ENCODE measurements at regions not wholly inside any gene's neighbourhood (a gene's known extent, or its start where the extent isn't known, plus 50 kb on each side); places are given as distances from the start of the nearest gene placed in this dataset.

DNA sequence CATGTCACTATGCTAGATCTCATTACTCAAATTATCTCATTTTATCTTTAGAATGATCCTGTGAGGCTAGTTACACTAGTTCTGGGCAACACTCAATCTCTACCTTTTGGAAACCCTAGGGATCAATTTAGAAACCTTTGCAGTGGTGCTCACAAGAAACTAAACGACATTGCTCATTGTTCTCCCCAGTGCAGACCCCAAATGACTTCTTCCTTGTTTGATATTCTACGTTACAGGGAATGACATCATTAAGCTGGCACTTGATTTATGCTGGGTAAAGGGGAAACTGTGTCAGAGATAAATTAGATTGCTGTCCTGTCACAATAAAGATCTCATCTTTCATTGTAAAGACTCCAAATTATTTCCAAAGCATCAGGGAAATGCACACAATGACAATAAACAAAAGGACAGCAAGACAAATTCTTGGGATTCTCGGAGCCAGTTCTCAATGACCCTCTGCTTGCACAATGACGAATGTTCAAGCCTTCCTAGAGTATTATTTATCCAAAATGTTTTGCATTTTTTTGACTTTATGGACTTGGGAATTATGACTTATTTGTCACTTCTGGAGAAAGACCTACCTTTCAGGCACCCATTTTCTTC lies 1121.8 kb upstream of the TENM4 start:
- Histone ChIP-seq H3K79me2 (ENCODE audit: insufficient read depth, low read length) (no peaks in the 10 kb centered on the region), H3K9me3 (ENCODE audit: low read length) (no peaks in the 10 kb centered on the region), H3K4me3 (ENCODE audit: low read depth, low read length, poor library complexity, severe bottlenecking) (no peak overlapping the region), H3K9ac (ENCODE audit: low read length) (no peak overlapping the region), H3K4me2 (ENCODE audit: low read length) (no peak overlapping the region), H3K9me2 (ENCODE audit: low read depth, low read length) (no peaks in the 10 kb centered on the region), H3K4me1 (ENCODE audit: insufficient read depth, low read length, severe bottlenecking) (no peaks in the 10 kb centered on the region), H3K36me3 (ENCODE audit: insufficient read depth, low read length) (no peaks in the 10 kb centered on the region), H2AFZ (ENCODE audit: low read length) (no peak overlapping the region), H3K27ac (ENCODE audit: low read depth, low read length, poor library complexity, severe bottlenecking) (no peak overlapping the region), H4K20me1 (ENCODE audit: insufficient read depth, low read length) (no peaks in the 10 kb centered on the region), H3K27me3 (ENCODE audit: insufficient read depth, low read length) (no peaks in the 10 kb centered on the region), H3F3A (ENCODE audit: insufficient read depth, low read length) (no peaks in the 10 kb centered on the region)
- TF ChIP-seq, protein P1, sequence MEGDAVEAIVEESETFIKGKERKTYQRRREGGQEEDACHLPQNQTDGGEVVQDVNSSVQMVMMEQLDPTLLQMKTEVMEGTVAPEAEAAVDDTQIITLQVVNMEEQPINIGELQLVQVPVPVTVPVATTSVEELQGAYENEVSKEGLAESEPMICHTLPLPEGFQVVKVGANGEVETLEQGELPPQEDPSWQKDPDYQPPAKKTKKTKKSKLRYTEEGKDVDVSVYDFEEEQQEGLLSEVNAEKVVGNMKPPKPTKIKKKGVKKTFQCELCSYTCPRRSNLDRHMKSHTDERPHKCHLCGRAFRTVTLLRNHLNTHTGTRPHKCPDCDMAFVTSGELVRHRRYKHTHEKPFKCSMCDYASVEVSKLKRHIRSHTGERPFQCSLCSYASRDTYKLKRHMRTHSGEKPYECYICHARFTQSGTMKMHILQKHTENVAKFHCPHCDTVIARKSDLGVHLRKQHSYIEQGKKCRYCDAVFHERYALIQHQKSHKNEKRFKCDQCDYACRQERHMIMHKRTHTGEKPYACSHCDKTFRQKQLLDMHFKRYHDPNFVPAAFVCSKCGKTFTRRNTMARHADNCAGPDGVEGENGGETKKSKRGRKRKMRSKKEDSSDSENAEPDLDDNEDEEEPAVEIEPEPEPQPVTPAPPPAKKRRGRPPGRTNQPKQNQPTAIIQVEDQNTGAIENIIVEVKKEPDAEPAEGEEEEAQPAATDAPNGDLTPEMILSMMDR (IDR thresholded peaks at IDR 0.05; ENCODE audit: low read length), result no peak
- TF ChIP-seq EZH2 (IDR thresholded peaks at IDR 0.05; ENCODE audit: borderline replicate concordance, low read length), result no peak

DNA sequence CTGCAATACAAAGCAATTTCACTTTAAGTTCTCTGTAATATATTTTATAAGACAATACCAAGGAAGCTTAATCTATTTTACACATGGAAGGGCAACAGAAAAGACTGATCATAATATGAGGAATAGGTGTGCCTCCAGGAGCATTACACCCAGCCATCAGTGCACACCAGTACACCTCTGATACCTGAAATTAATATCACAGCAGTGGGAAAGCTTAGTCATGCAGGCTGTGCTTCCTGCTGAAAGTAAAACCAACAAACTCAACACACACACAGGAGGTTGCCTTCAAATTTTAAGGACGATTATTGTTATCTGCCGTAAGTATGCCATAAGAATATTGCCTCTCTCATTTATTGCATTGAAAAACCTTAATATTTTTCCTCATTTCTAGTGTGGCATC lies 1119.1 kb upstream of the TENM4 start:
- H3K4me2 ChIP-seq (ENCODE audit: low read length), result no peak overlapping the region
- no peak for TF ChIP-seq EZH2 (IDR thresholded peaks at IDR 0.05; ENCODE audit: borderline replicate concordance, low read length)
- TF ChIP-seq, protein P1 (IDR thresholded peaks at IDR 0.05; ENCODE audit: low read length), result no peak
- no peaks in the 10 kb centered on the region for H4K20me1 ChIP-seq (ENCODE audit: insufficient read depth, low read length)
- H3K27ac ChIP-seq (ENCODE audit: low read depth, low read length, poor library complexity, severe bottlenecking), result no peak overlapping the region
- H3K4me3 ChIP-seq (ENCODE audit: low read depth, low read length, poor library complexity, severe bottlenecking), result no peak overlapping the region
- no peaks in the 10 kb centered on the region for H3K27me3 ChIP-seq (ENCODE audit: insufficient read depth, low read length)
- no peaks in the 10 kb centered on the region for H3K79me2 ChIP-seq (ENCODE audit: insufficient read depth, low read length)
- H3K36me3 ChIP-seq (ENCODE audit: insufficient read depth, low read length), result no peaks in the 10 kb centered on the region
- no peaks in the 10 kb centered on the region for H3K9me3 ChIP-seq (ENCODE audit: low read length)
- no peaks in the 10 kb centered on the region for H3K4me1 ChIP-seq (ENCODE audit: insufficient read depth, low read length, severe bottlenecking)
- no peaks in the 10 kb centered on the region for H3K9me2 ChIP-seq (ENCODE audit: low read depth, low read length)
- H3K9ac ChIP-seq (ENCODE audit: low read length), result no peak overlapping the region
- no peak overlapping the region for H2AFZ ChIP-seq (ENCODE audit: low read length)
- H3F3A ChIP-seq (ENCODE audit: insufficient read depth, low read length), result no peaks in the 10 kb centered on the region

DNA sequence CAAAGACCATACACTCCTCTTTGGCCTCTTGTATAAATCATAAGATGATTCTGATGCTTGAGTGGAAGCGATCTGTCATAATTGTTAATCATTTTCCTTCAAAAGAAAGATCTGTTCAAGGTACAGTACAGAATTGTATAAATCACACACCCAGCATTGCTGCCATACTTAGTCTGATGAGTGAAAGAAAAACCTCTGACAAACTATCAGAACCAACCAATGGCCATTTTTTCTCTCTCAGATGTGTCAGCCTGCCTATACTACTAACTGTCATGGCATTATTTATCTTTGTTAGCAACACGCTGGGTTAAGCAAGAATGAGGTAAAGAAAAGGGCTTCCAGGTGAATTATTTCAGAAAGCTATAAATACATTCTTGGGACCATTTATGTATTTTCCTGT lies 1112.7 kb upstream of the TENM4 start:
- H3K9ac ChIP-seq (ENCODE audit: low read length), result no peak overlapping the region
- no peaks in the 10 kb centered on the region for H3K27me3 ChIP-seq (ENCODE audit: insufficient read depth, low read length)
- no peak overlapping the region for H3K27ac ChIP-seq (ENCODE audit: low read depth, low read length, poor library complexity, severe bottlenecking)
- no peak for TF ChIP-seq EZH2 (IDR thresholded peaks at IDR 0.05; ENCODE audit: borderline replicate concordance, low read length)
- TF ChIP-seq, protein P1 (IDR thresholded peaks at IDR 0.05; ENCODE audit: low read length), result no peak
- no peaks in the 10 kb centered on the region for H3K79me2 ChIP-seq (ENCODE audit: insufficient read depth, low read length)
- H2AFZ ChIP-seq (ENCODE audit: low read length), result no peak overlapping the region
- no peaks in the 10 kb centered on the region for H4K20me1 ChIP-seq (ENCODE audit: insufficient read depth, low read length)
- H3F3A ChIP-seq (ENCODE audit: insufficient read depth, low read length), result no peaks in the 10 kb centered on the region
- no peaks in the 10 kb centered on the region for H3K9me3 ChIP-seq (ENCODE audit: low read length)
- no peak overlapping the region for H3K4me2 ChIP-seq (ENCODE audit: low read length)
- no peak overlapping the region for H3K4me3 ChIP-seq (ENCODE audit: low read depth, low read length, poor library complexity, severe bottlenecking)
- no peaks in the 10 kb centered on the region for H3K4me1 ChIP-seq (ENCODE audit: insufficient read depth, low read length, severe bottlenecking)
- H3K36me3 ChIP-seq (ENCODE audit: insufficient read depth, low read length), result no peaks in the 10 kb centered on the region
- no peaks in the 10 kb centered on the region for H3K9me2 ChIP-seq (ENCODE audit: low read depth, low read length)

All from OCI-LY1 (cell line).